ENCODE measurements at regions not wholly inside any gene's neighbourhood (a gene's known extent, or its start where the extent isn't known, plus 50 kb on each side); places are given as distances from the start of the nearest gene placed in this dataset.
"Not testable (repeated sequence)": the region's sequence is repeated elsewhere in the genome, so short reads cannot be mapped to it uniquely, and the experiment has no call there.

GRCh38 chr16:34062620-34063253 lies 603.3 kb downstream of the TP53TG3F start:
- TF ChIP-seq CTCF (conservative IDR thresholded peaks at IDR 0.05; ENCODE audit: low read length); EZH2phosphoT487 (IDR thresholded peaks at IDR 0.05; ENCODE audit: borderline replicate concordance, low read depth, low read length): not testable (repeated sequence)

Measured in OCI-LY7 (cell line).